Natural killer cell (primary cell): ENCODE measurements at regions not wholly inside any gene's neighbourhood (a gene's known extent, or its start where the extent isn't known, plus 50 kb on each side); places are given as distances from the start of the nearest gene placed in this dataset.

Experiments used
- ATAC-seq, 3 donors: fragments of 150-1000 bp in 2 of 3; fragments of 200-7000 bp in 1 of 3; cut with Tn5 transposase; 1 replicate in 1 of 3; 2 replicates in 2 of 3; pipeline ENCODE4 v1.10.0; 2021; ENCODE audit warnings: mild to moderate bottlenecking in 2 of 3, moderate library complexity in 2 of 3
- DNase-seq, 2 donors: peaks; one replicate each; pipeline versions ENCODE4 v3.0.0 to v3.0.0-alpha.2; 2013 to 2021; ENCODE audit warnings: mixed read lengths in 1 of 2
- H3K27ac ChIP-seq: one replicate; pipeline ENCODE4 v1.5.1; 2013; ENCODE audit warnings: mild to moderate bottlenecking, low read length
- H3K27me3 ChIP-seq: one replicate; pipeline ENCODE4 v1.6.1; 2013; ENCODE audit warnings: low read length; ENCODE audit not compliant: control insufficient read depth, insufficient read depth
- H3K36me3 ChIP-seq: one replicate; pipeline ENCODE4 v1.6.1; 2013; ENCODE audit warnings: low read length; ENCODE audit not compliant: control insufficient read depth, insufficient read depth
- H3K4me1 ChIP-seq: one replicate; pipeline ENCODE4 v1.6.1; 2013; ENCODE audit warnings: low read length; ENCODE audit not compliant: control insufficient read depth, insufficient read depth
- H3K4me3 ChIP-seq: one replicate; pipeline ENCODE4 v1.5.1; 2013; ENCODE audit warnings: low read length
- H3K9me3 ChIP-seq: one replicate; pipeline ENCODE4 v1.6.1; 2013; ENCODE audit warnings: low read length; ENCODE audit not compliant: control insufficient read depth, insufficient read depth
- H3K27ac Mint-ChIP-seq, 2 donors: one replicate each; pipeline ENCODE4 v1.8.0; 2022; ENCODE audit warnings: mild to moderate bottlenecking in 2 of 2, mixed read lengths in 2 of 2, moderate library complexity in 1 of 2
- H3K27me3 Mint-ChIP-seq, 2 donors: one replicate each; pipeline ENCODE4 v1.8.0; 2022; ENCODE audit warnings: low read depth in 2 of 2, mixed read lengths in 2 of 2
- H3K36me3 Mint-ChIP-seq: one replicate; pipeline ENCODE4 v1.8.0; 2022; ENCODE audit warnings: mixed read lengths
- H3K4me1 Mint-ChIP-seq, 2 donors: one replicate each; pipeline ENCODE4 v1.8.0; 2022; ENCODE audit warnings: mixed read lengths in 2 of 2
- H3K4me3 Mint-ChIP-seq: one replicate; pipeline ENCODE4 v1.8.0; 2022; ENCODE audit warnings: mild to moderate bottlenecking, moderate library complexity, mixed read lengths
- H3K9me3 Mint-ChIP-seq, 2 donors: one replicate each; pipeline ENCODE4 v1.8.0; 2022; ENCODE audit warnings: mixed read lengths in 2 of 2
- CTCF ChIP-seq: fragments of 200-600 bp; IDR thresholded peaks from one replicate; pipeline ENCODE4 v1.8.0; 2022; ENCODE audit warnings: antibody characterized with exemption
- WGBS: methylation state at CpG from one replicate; pipeline ENCODE4 v1.1.7; 2013; ENCODE audit warnings: missing lambda C conversion rate; ENCODE audit not compliant: insufficient coverage; 5-methylcytosine and 5-hydroxymethylcytosine counted together
- intact Hi-C: fragments of 100-400 bp; cut with micrococcal nuclease; formaldehyde crosslinking; loops from one replicate; pipeline ENCODE4 v1.14.2; 2022

- Histone ChIP-seq H3K4me1 (no peaks in the 10 kb centered on the region), H3K36me3 (no peaks in the 10 kb centered on the region), H3K9me3 (no peaks in the 10 kb centered on the region), H3K4me3 (no peak overlapping the region), H3K27me3 (no peaks in the 10 kb centered on the region), H3K27ac (no peak overlapping the region)
- intact Hi-C loops = no loop called here
- H3K4me3 Mint-ChIP-seq = no peak overlapping the region
- no peak overlapping the region for H3K27ac Mint-ChIP-seq
- no peak for DNase-seq
- peaks cover 0 to 7% of the 10 kb centered on the region in 2 donors for H3K4me1 Mint-ChIP-seq
- no peak for TF ChIP-seq CTCF
- no peaks in the 10 kb centered on the region for H3K9me3 Mint-ChIP-seq
- no peaks in the 10 kb centered on the region for H3K36me3 Mint-ChIP-seq
- peaks cover 13 to 15% of the 10 kb centered on the region in 2 donors for H3K27me3 Mint-ChIP-seq
- ATAC-seq = no peak
- 90% methylated on average over 5 of the region's 7 CpGs for WGBS
Measured at GRCh38 chr13:31433746-31434145, 234.0 kb downstream of the B3GLCT start.

GRCh38 chr13:31434613-31435012, 234.8 kb downstream of the B3GLCT start:
- H3K27me3 Mint-ChIP-seq = peaks cover 13 to 17% of the 10 kb centered on the region in 2 donors
- no peak for TF ChIP-seq CTCF
- intact Hi-C loops = no loop called here
- H3K4me1 ChIP-seq = no peaks in the 10 kb centered on the region
- DNase-seq = no peak
- no peak overlapping the region for H3K4me3 Mint-ChIP-seq
- no peak overlapping the region for H3K27ac ChIP-seq
- H3K4me1 Mint-ChIP-seq = peaks cover 0 to 7% of the 10 kb centered on the region in 2 donors
- no peak overlapping the region for H3K27ac Mint-ChIP-seq
- H3K4me3 ChIP-seq = no peak overlapping the region
- H3K36me3 Mint-ChIP-seq = no peaks in the 10 kb centered on the region
- no peaks in the 10 kb centered on the region for H3K27me3 ChIP-seq
- ATAC-seq = no peak
- no peaks in the 10 kb centered on the region for H3K9me3 Mint-ChIP-seq
- 88% methylated on average over 7 of the region's 8 CpGs for WGBS
- H3K9me3 ChIP-seq = no peaks in the 10 kb centered on the region
- no peaks in the 10 kb centered on the region for H3K36me3 ChIP-seq

GRCh38 chr13:31435536-31435935, 235.8 kb downstream of the B3GLCT start:
- Mint-ChIP-seq H3K27ac (no peak overlapping the region), H3K36me3 (no peaks in the 10 kb centered on the region), H3K4me1 (peaks cover 0 to 7% of the 10 kb centered on the region in 2 donors), H3K27me3 (peaks cover 14 to 17% of the 10 kb centered on the region in 2 donors), H3K9me3 (no peaks in the 10 kb centered on the region), H3K4me3 (no peak overlapping the region)
- no peaks in the 10 kb centered on the region for H3K4me1 ChIP-seq
- no peaks in the 10 kb centered on the region for H3K27me3 ChIP-seq
- no peak overlapping the region for H3K27ac ChIP-seq
- ATAC-seq = no peak
- WGBS = 79% methylated on average over 3 of the region's 4 CpGs
- no peak for DNase-seq
- H3K9me3 ChIP-seq = no peaks in the 10 kb centered on the region
- TF ChIP-seq CTCF = no peak
- no peak overlapping the region for H3K4me3 ChIP-seq
- intact Hi-C loops = no loop called here
- no peaks in the 10 kb centered on the region for H3K36me3 ChIP-seq

- H3K4me3 ChIP-seq = no peak overlapping the region
- no peaks in the 10 kb centered on the region for H3K36me3 ChIP-seq
- ATAC-seq (no peak), DNase-seq (no peak)
- H3K27ac Mint-ChIP-seq = no peak overlapping the region
- peaks cover 0 to 7% of the 10 kb centered on the region in 2 donors for H3K4me1 Mint-ChIP-seq
- no peak overlapping the region for H3K27ac ChIP-seq
- H3K4me3 Mint-ChIP-seq = no peak overlapping the region
- intact Hi-C loops = no loop called here
- WGBS = 78% methylated on average over 5 of the region's 5 CpGs
- H3K9me3 Mint-ChIP-seq = no peaks in the 10 kb centered on the region
- no peaks in the 10 kb centered on the region for H3K9me3 ChIP-seq
- peaks cover 19 to 24% of the 10 kb centered on the region in 2 donors for H3K27me3 Mint-ChIP-seq
- no peaks in the 10 kb centered on the region for H3K27me3 ChIP-seq
- TF ChIP-seq CTCF = no peak
- no peaks in the 10 kb centered on the region for H3K36me3 Mint-ChIP-seq
- no peaks in the 10 kb centered on the region for H3K4me1 ChIP-seq
Measured at GRCh38 chr13:31436478-31436877, 236.7 kb downstream of the B3GLCT start.
